K562 (cell line): ENCODE measurements at regions not wholly inside any gene's neighbourhood (a gene's known extent, or its start where the extent isn't known, plus 50 kb on each side); places are given as distances from the start of the nearest gene placed in this dataset.

Experiments used
- ATAC-seq: fragments of 200-7000 bp; cut with Tn5 transposase; 3 replicates; pipeline ENCODE4 v1.9.1; 2020; ENCODE audit warnings: moderate library complexity
- BruUV-seq: library from RNA; stranded (reverse); fragments of 400-500 nt; replicated peaks from 2 replicates; lab custom pipeline; 2021; lab: Mats Ljungman, UMichigan
- CTCF ChIA-PET: fragments of 300-600 bp; formaldehyde crosslinking; extraction: SDS; loops from one replicate; lab custom pipeline; 2021; ENCODE audit warnings: low intra/inter-chr PET ratio; lab: Yijun Ruan, JAX
- POLR2A ChIA-PET: fragments of 300-600, 350-650 bp; sonication (Branson Sonifier 250); formaldehyde crosslinking; extraction: SDS; loops from one replicate; lab custom pipeline; 2021; ENCODE audit warnings: antibody characterized with exemption, inconsistent platforms; lab: Yijun Ruan, JAX
- DNase-seq, 4 experiments: peaks; one replicate each; pipeline versions ENCODE4 v3.0.0 to v3.0.0-alpha.2; 2011 to 2018; ENCODE audit warnings: low spot score in 3 of 4, mixed read lengths in 3 of 4; ENCODE audit errors: extremely low read depth in 1 of 4
- FAIRE-seq: peaks from 2 replicates; lab custom pipeline; 2011; peaks lifted over from hg19 to GRCh38; lab: Jason Lieb, UNC
- H2AFZ ChIP-seq: 2 replicates; pipeline ENCODE4 v1.6.0; 2011; ENCODE audit warnings: low read depth, low read length, control low read depth, inconsistent platforms
- H3K27ac ChIP-seq: fragments of 200-600 bp; 3 replicates; pipeline ENCODE4 v1.8.0; 2011; ENCODE audit warnings: low read depth, mild to moderate bottlenecking, control low read depth, inconsistent platforms, low read length, moderate library complexity, mixed read lengths; ENCODE audit errors: extremely low read depth
- H3K27me3 ChIP-seq, 2 experiments: fragments of 300-600 bp in 1 of 2; 2 replicates in 1 of 2; 3 replicates in 1 of 2; pipeline versions ENCODE4 v1.6.0 to v1.8.0; 2011; ENCODE audit warnings: inconsistent platforms in 2 of 2, low read length in 2 of 2, mild to moderate bottlenecking in 1 of 2, mixed read lengths in 1 of 2, moderate library complexity in 1 of 2; ENCODE audit not compliant: control insufficient read depth in 2 of 2, insufficient read depth in 2 of 2
- H3K36me3 ChIP-seq: fragments of 300-600 bp; 3 replicates; pipeline ENCODE4 v1.8.0; 2011; ENCODE audit warnings: mild to moderate bottlenecking, low read length, inconsistent platforms; ENCODE audit not compliant: control insufficient read depth, insufficient read depth
- H3K4me1 ChIP-seq, 2 experiments: fragments of 200-600 bp in 1 of 2; replicated peaks in 1 of 2; 2 replicates in 1 of 2; 3 replicates in 1 of 2; pipeline versions ENCODE4 v1.5.1 to v1.8.0; 2011; ENCODE audit warnings: inconsistent platforms in 2 of 2, low read length in 2 of 2, mild to moderate bottlenecking in 1 of 2, mixed read lengths in 1 of 2, moderate library complexity in 1 of 2; ENCODE audit not compliant: control insufficient read depth in 2 of 2, insufficient read depth in 2 of 2
- H3K4me2 ChIP-seq: 2 replicates; pipeline ENCODE4 v1.6.1; 2011; ENCODE audit warnings: low read length, control low read depth, inconsistent platforms, mixed read lengths; ENCODE audit not compliant: insufficient read depth
- H3K4me3 ChIP-seq: fragments of 200-600 bp; sonication (generic), shearing (Covaris generic); 2 replicates; pipeline ENCODE4 v1.5.1; 2016; ENCODE audit warnings: control low read depth, inconsistent platforms
- H3K79me2 ChIP-seq: fragments of 200-600 bp; 3 replicates; pipeline ENCODE4 v1.8.0; 2011; ENCODE audit warnings: low read length, inconsistent platforms; ENCODE audit not compliant: control insufficient read depth, insufficient read depth
- H3K9ac ChIP-seq, 2 experiments: 2 replicates each; pipeline versions ENCODE4 v1.6.0 to v1.6.1; 2011; ENCODE audit warnings: low read depth in 2 of 2, low read length in 2 of 2, control low read depth in 1 of 2, inconsistent platforms in 1 of 2, mild to moderate bottlenecking in 1 of 2, mixed read lengths in 1 of 2; ENCODE audit not compliant: insufficient read depth in 1 of 2
- H3K9me1 ChIP-seq: one replicate; pipeline ENCODE4 v1.6.0; 2011; ENCODE audit warnings: inconsistent platforms, mild to moderate bottlenecking, low read length, moderate library complexity; ENCODE audit not compliant: control insufficient read depth, insufficient read depth
- H3K9me3 ChIP-seq: replicated peaks from 2 replicates; pipeline ENCODE4 v1.5.1; 2011; ENCODE audit warnings: low read depth, low read length, inconsistent platforms; ENCODE audit not compliant: control insufficient read depth, insufficient read depth
- H4K20me1 ChIP-seq: replicated peaks from 2 replicates; pipeline ENCODE4 v1.6.1; 2011; ENCODE audit warnings: low read length, inconsistent platforms, mixed read lengths; ENCODE audit not compliant: control insufficient read depth, insufficient read depth
- KLF16 ChIP-seq: IDR thresholded peaks from 2 replicates; pipeline ENCODE4 v1.6.1; 2016; ENCODE audit warnings: antibody characterized with exemption
- NCOA2 ChIP-seq, 2 experiments: fragments of 450-650 bp; IDR thresholded peaks; 2 replicates each; pipeline ENCODE4 v1.6.1; 2018; ENCODE audit warnings: mild to moderate bottlenecking in 2 of 2, moderate library complexity in 1 of 2; ENCODE audit not compliant: partially characterized antibody in 2 of 2
- NR2C1 ChIP-seq, 2 experiments: fragments of 450-650 bp; IDR thresholded peaks; 2 replicates each; pipeline ENCODE4 v1.6.1; 2017; ENCODE audit warnings: mild to moderate bottlenecking in 2 of 2, antibody characterized with exemption in 1 of 2, inconsistent platforms in 1 of 2, missing compliant biosample characterization in 1 of 2, missing genetic modification characterization in 1 of 2
- SETDB1 ChIP-seq: IDR thresholded peaks from one replicate; pipeline ENCODE4 v1.6.1; 2012; ENCODE audit warnings: low read length, control low read depth, inconsistent platforms
- SMARCE1 ChIP-seq: fragments of 450-650 bp; IDR thresholded peaks from 2 replicates; pipeline ENCODE4 v1.7.1; 2016; ENCODE audit warnings: mild to moderate bottlenecking
- TEAD2 ChIP-seq: fragments of 450-650 bp; IDR thresholded peaks from 2 replicates; pipeline ENCODE4 v1.6.1; 2016; ENCODE audit warnings: missing genetic modification characterization, control low read depth, missing compliant biosample characterization
- ZNF785 ChIP-seq: fragments of 250-450 bp; sonication (Bioruptor Pico); IDR thresholded peaks from 2 replicates; pipeline ENCODE4 v1.4.0; 2020; ENCODE audit warnings: mild to moderate bottlenecking
- in situ Hi-C: fragments of 300-500 bp; cut with MboI; formaldehyde crosslinking; loops from 4 replicates; pipeline ENCODE4 v1.15.0; 2018; ENCODE audit warnings: inconsistent platforms, mixed read lengths
- intact Hi-C: fragments of 100-400 bp; cut with micrococcal nuclease; formaldehyde crosslinking; loops from 2 replicates; pipeline ENCODE4 v1.14.2; 2022
- TF ChIP-seq, protein P1 (sequence below): fragments of 250-450 bp; sonication (Bioruptor Pico); IDR thresholded peaks from 2 replicates; pipeline ENCODE4 v1.5.0; 2020; ENCODE audit warnings: mild to moderate bottlenecking, borderline replicate concordance
- TF ChIP-seq, protein P2 (sequence below): sonication (generic); formaldehyde crosslinking; IDR thresholded peaks from 2 replicates; pipeline ENCODE4 v1.8.1; 2023; ENCODE audit warnings: mild to moderate bottlenecking, missing genetic modification reagents
- TF ChIP-seq, protein P3 (sequence below): fragments of 250-450 bp; sonication (Bioruptor Pico); IDR thresholded peaks from 2 replicates; pipeline ENCODE4 v1.5.0; 2021

DNA sequence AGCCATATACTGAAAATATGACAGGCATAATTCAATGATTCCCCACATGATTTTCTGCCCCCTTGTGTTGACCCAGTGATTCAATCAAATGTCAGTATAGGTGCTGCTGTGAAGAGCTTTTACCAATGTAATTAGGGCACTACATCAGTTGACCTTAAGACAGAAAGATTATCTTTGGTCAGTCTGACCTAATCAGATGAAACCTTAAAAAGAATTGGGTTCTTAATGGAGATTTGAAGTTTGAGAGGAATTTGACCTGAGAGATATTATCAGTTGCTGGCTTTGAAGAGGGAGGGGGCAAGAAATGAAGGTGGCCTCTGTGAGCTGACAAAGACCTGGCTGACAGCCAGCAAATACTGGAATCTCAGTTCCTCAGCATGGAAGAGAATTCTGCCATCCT, 358.7 kb upstream of the CA10 start:
- no peak overlapping the region for H3K4me2 ChIP-seq
- no peaks in the 10 kb centered on the region for H3K9me1 ChIP-seq
- H3K27me3 ChIP-seq: no peaks in the 10 kb centered on the region
- H3K79me2 ChIP-seq: no peaks in the 10 kb centered on the region
- intact Hi-C loops (no loop called here), in situ Hi-C loops (no loop called here)
- no peaks in the 10 kb centered on the region for H3K36me3 ChIP-seq
- no peaks in the 10 kb centered on the region for H4K20me1 ChIP-seq
- H2AFZ ChIP-seq: no peak overlapping the region
- H3K27ac ChIP-seq: no peak overlapping the region
- no peak overlapping the region for H3K9ac ChIP-seq
- no peak overlapping the region for H3K4me3 ChIP-seq
- H3K9me3 ChIP-seq: no peaks in the 10 kb centered on the region
- BruUV-seq: no TSS peak
- TF ChIP-seq NR2C1 (IDR thresholded peaks at IDR 0.05): no peak
- TF ChIP-seq NR2C1 (tag; IDR thresholded peaks at IDR 0.05): no peak
- no peak for TF ChIP-seq TEAD2 (tag)
- TF ChIP-seq, protein P1, sequence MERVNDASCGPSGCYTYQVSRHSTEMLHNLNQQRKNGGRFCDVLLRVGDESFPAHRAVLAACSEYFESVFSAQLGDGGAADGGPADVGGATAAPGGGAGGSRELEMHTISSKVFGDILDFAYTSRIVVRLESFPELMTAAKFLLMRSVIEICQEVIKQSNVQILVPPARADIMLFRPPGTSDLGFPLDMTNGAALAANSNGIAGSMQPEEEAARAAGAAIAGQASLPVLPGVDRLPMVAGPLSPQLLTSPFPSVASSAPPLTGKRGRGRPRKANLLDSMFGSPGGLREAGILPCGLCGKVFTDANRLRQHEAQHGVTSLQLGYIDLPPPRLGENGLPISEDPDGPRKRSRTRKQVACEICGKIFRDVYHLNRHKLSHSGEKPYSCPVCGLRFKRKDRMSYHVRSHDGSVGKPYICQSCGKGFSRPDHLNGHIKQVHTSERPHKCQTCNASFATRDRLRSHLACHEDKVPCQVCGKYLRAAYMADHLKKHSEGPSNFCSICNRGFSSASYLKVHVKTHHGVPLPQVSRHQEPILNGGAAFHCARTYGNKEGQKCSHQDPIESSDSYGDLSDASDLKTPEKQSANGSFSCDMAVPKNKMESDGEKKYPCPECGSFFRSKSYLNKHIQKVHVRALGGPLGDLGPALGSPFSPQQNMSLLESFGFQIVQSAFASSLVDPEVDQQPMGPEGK: no peak
- TF ChIP-seq SETDB1: no peak
- no peak for TF ChIP-seq ZNF785 (CRISPR knock-in tag)
- TF ChIP-seq, protein P2, sequence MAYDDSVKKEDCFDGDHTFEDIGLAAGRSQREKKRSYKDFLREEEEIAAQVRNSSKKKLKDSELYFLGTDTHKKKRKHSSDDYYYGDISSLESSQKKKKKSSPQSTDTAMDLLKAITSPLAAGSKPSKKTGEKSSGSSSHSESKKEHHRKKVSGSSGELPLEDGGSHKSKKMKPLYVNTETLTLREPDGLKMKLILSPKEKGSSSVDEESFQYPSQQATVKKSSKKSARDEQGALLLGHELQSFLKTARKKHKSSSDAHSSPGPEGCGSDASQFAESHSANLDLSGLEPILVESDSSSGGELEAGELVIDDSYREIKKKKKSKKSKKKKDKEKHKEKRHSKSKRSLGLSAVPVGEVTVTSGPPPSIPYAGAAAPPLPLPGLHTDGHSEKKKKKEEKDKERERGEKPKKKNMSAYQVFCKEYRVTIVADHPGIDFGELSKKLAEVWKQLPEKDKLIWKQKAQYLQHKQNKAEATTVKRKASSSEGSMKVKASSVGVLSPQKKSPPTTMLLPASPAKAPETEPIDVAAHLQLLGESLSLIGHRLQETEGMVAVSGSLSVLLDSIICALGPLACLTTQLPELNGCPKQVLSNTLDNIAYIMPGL: no peak
- TF ChIP-seq NCOA2 (IDR thresholded peaks at IDR 0.05; ENCODE audit: partially characterized antibody in 2 of 2): no peak
- TF ChIP-seq, protein P3, sequence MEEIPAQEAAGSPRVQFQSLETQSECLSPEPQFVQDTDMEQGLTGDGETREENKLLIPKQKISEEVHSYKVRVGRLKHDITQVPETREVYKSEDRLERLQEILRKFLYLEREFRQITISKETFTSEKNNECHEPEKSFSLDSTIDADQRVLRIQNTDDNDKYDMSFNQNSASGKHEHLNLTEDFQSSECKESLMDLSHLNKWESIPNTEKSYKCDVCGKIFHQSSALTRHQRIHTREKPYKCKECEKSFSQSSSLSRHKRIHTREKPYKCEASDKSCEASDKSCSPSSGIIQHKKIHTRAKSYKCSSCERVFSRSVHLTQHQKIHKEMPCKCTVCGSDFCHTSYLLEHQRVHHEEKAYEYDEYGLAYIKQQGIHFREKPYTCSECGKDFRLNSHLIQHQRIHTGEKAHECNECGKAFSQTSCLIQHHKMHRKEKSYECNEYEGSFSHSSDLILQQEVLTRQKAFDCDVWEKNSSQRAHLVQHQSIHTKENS: no peak
- no peak for TF ChIP-seq SMARCE1
- no peak for TF ChIP-seq KLF16
- POLR2A ChIA-PET: no interaction called here
- FAIRE-seq: no peak
- ATAC-seq: no peak
- CTCF ChIA-PET: no interaction called here
- DNase-seq: no peak
- H3K4me1 ChIP-seq: no peaks in the 10 kb centered on the region
